Spleen (tissue), 11 donors: ENCODE measurements at regions not wholly inside any gene's neighbourhood (a gene's known extent, or its start where the extent isn't known, plus 50 kb on each side); places are given as distances from the start of the nearest gene placed in this dataset.
"Not testable (repeated sequence)": the region's sequence is repeated elsewhere in the genome, so short reads cannot be mapped to it uniquely, and the experiment has no call there.

Experiments
- DNase-seq: peaks from one replicate; pipeline ENCODE4 v3.0.0-alpha.2; 2020
- H3K27ac ChIP-seq, 8 donors: fragments of 200-600 bp; sonication (generic) in 7 of 8; 1 replicate in 4 of 8; 2 replicates in 4 of 8; pipeline versions ENCODE4 v1.5.0 to v1.8.0; 2016 to 2021; ENCODE audit warnings: inconsistent platforms in 4 of 8, mild to moderate bottlenecking in 4 of 8, moderate library complexity in 1 of 8
- H3K27me3 ChIP-seq, 7 donors: fragments of 200-600 bp; sonication (generic) in 6 of 7; replicated peaks in 1 of 7; 1 replicate in 4 of 7; 2 replicates in 3 of 7; pipeline versions ENCODE4 v1.5.0 to v1.8.0; 2016 to 2021; ENCODE audit warnings: inconsistent platforms in 3 of 7, mild to moderate bottlenecking in 1 of 7
- H3K36me3 ChIP-seq, 6 donors: fragments of 200-600 bp; sonication (generic) in 5 of 6; 1 replicate in 4 of 6; 2 replicates in 2 of 6; pipeline versions ENCODE4 v1.5.0 to v1.8.0; 2016 to 2021; ENCODE audit warnings: inconsistent platforms in 2 of 6
- H3K4me1 ChIP-seq, 6 donors: fragments of 200-600 bp; sonication (generic) in 5 of 6; 1 replicate in 3 of 6; 2 replicates in 3 of 6; pipeline versions ENCODE4 v1.5.0 to v1.8.0; 2016 to 2021; ENCODE audit warnings: inconsistent platforms in 3 of 6
- H3K4me3 ChIP-seq, 8 donors: fragments of 200-600 bp; sonication (generic) in 7 of 8; 1 replicate in 4 of 8; 2 replicates in 4 of 8; pipeline versions ENCODE4 v1.5.0 to v1.8.0; 2016 to 2021; ENCODE audit warnings: inconsistent platforms in 4 of 8, mild to moderate bottlenecking in 4 of 8, moderate library complexity in 2 of 8
- H3K9me3 ChIP-seq, 8 donors: fragments of 200-600 bp; sonication (generic) in 7 of 8; 1 replicate in 4 of 8; 2 replicates in 4 of 8; pipeline versions ENCODE4 v1.5.0 to v1.8.0; 2016 to 2021; ENCODE audit warnings: inconsistent platforms in 4 of 8
- CTCF ChIP-seq, 11 experiments: fragments of 200-600 bp in 7 of 11; fragments of 450-650 bp in 4 of 11; sonication (generic) in 4 of 11; IDR thresholded peaks in 8 of 11; conservative IDR thresholded peaks in 3 of 11; 1 replicate in 7 of 11; 2 replicates in 4 of 11; pipeline versions ENCODE4 v1.4.0 to v1.8.0; 2016 to 2021; ENCODE audit warnings: antibody characterized with exemption in 11 of 11, inconsistent platforms in 4 of 11, mild to moderate bottlenecking in 1 of 11
- POLR2A ChIP-seq, 3 donors: fragments of 450-650 bp; IDR thresholded peaks; one replicate each; pipeline ENCODE4 v1.5.1; 2017; ENCODE audit warnings: antibody characterized with exemption in 3 of 3, mild to moderate bottlenecking in 1 of 3
- POLR2AphosphoS5 ChIP-seq, 3 donors: sonication (generic); formaldehyde crosslinking; IDR thresholded peaks; one replicate each; pipeline ENCODE4 v1.5.1; 2017; ENCODE audit warnings: antibody characterized with exemption in 3 of 3
- WGBS, 5 donors: extraction: QIAGEN DNeasy Blood & Tissue Kit in 3 of 5; methylation state at CpG; one replicate each; pipeline versions ENCODE4 v1.1.5 to v1.1.7; 2013 to 2018; 5-methylcytosine and 5-hydroxymethylcytosine counted together
- intact Hi-C: fragments of 100-400 bp; cut with DNase I; formaldehyde crosslinking; loops from one replicate; pipeline ENCODE4 v1.15.0; 2023; ENCODE audit warnings: low total_unique reads
- donor health status: healthy with polysubstance abuse.
- donor health status: DM: no; HTN: no; CAD: no; lungs with moderate emphysema.
- donor health status: DM: no; HTN: no; CAD: no.
- donor health status: Bipolar disorder and iron deficiency.
- donor health status: healthy.
- donor health status: DM: no; HTN: no; CAD: no.
- donor health status: DM: yes; HTN: yes; CAD: no.

DNA sequence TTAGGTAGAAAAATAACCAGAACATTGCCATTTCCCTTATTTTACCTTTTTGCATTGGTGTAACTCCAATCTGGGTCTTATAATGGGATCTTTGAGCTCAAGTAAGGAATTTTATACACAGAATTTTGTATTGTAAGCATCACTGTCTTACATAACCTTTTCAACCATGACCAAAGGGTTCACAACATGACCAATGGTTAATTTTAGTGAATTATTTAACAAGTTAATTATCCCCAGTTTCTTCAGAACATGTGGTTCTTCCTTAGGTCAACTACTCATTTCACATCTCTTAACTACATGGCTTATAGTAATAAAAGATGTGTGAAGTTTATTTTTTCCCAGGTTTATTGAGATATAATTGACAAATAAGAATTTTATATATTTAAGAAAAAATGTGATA lies 74.2 kb upstream of the RHOBTB1 start:
- no peaks in the 10 kb centered on the region for H3K36me3 ChIP-seq
- H3K4me3 ChIP-seq: no peak overlapping the region
- no peaks in the 10 kb centered on the region for H3K4me1 ChIP-seq
- intact Hi-C loops: no loop called here
- TF ChIP-seq POLR2AphosphoS5 (IDR thresholded peaks at IDR 0.05) (no peak), POLR2A (IDR thresholded peaks at IDR 0.05) (no peak), CTCF (IDR thresholded peaks at IDR 0.05 in 8 of 11, conservative IDR thresholded peaks at IDR 0.05 in 3 of 11) (no peak)
- peaks cover 0 to 4% (median 0%) of the 10 kb centered on the region in 7 donors for H3K27me3 ChIP-seq
- DNase-seq: no peak
- H3K9me3 ChIP-seq: no peaks in the 10 kb centered on the region
- no peak overlapping the region for H3K27ac ChIP-seq

GRCh38 chr10:61016630-61017029 lies 72.6 kb upstream of the RHOBTB1 start:
- Histone ChIP-seq H3K4me3 (no peak overlapping the region), H3K27me3 (peaks cover 0 to 4% (median 0%) of the 10 kb centered on the region in 7 donors), H3K4me1 (no peaks in the 10 kb centered on the region), H3K9me3 (no peaks in the 10 kb centered on the region), H3K36me3 (no peaks in the 10 kb centered on the region), H3K27ac (no peak overlapping the region)
- no peak for DNase-seq
- 81 to 92% (median 87%) methylated on average over 1 of the region's 1 CpG for WGBS, 5 donors
- TF ChIP-seq POLR2AphosphoS5 (IDR thresholded peaks at IDR 0.05) (no peak), POLR2A (IDR thresholded peaks at IDR 0.05) (no peak), CTCF (IDR thresholded peaks at IDR 0.05 in 8 of 11, conservative IDR thresholded peaks at IDR 0.05 in 3 of 11) (no peak)
- intact Hi-C loops: no loop called here

- Histone ChIP-seq H3K4me3 (no peak overlapping the region), H3K4me1 (no peaks in the 10 kb centered on the region), H3K9me3 (no peaks in the 10 kb centered on the region), H3K27me3 (peaks cover 0 to 4% (median 0%) of the 10 kb centered on the region in 7 donors), H3K27ac (no peak overlapping the region), H3K36me3 (no peaks in the 10 kb centered on the region)
- DNase-seq: no peak
- intact Hi-C loops: no loop called here
- WGBS, 5 donors: 87 to 95% (median 88%) methylated on average over 2 of the region's 2 CpGs
- TF ChIP-seq CTCF (IDR thresholded peaks at IDR 0.05 in 8 of 11, conservative IDR thresholded peaks at IDR 0.05 in 3 of 11) (no peak), POLR2A (IDR thresholded peaks at IDR 0.05) (no peak), POLR2AphosphoS5 (IDR thresholded peaks at IDR 0.05) (no peak)
Measured at GRCh38 chr10:61016007-61016406, 72.0 kb upstream of the RHOBTB1 start.

GRCh38 chr10:61010863-61011262 lies 66.9 kb upstream of the RHOBTB1 start:
- no peak for DNase-seq
- 67 to 84% (median 73%) methylated on average over 1 of the region's 1 CpG for WGBS, 5 donors
- intact Hi-C loops: no loop called here
- Histone ChIP-seq H3K4me3 (no peak overlapping the region), H3K9me3 (no peaks in the 10 kb centered on the region), H3K27me3 (peaks cover 0 to 4% (median 0%) of the 10 kb centered on the region in 7 donors), H3K4me1 (no peaks in the 10 kb centered on the region), H3K36me3 (no peaks in the 10 kb centered on the region), H3K27ac (no peak overlapping the region)
- TF ChIP-seq POLR2A (IDR thresholded peaks at IDR 0.05): no peak

DNA sequence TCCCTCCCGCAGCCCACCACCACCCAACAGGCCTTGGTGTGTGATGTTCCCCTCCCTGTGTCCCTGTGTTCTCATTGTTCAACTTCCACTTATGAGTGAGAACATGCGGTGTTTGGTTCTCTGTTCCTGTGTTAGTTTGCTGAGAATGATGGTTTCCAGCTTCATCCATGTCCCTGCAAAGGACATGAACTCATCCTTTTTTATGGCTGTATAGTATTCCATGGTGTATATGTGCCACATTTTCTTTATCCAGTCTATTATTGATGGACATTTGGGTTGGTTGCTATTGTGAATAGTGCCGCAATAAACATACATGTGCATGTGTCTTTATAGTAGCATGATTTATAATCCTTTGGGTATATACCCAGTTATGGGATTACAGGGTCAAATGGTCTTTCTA lies 59.1 kb upstream of the RHOBTB1 start:
- Histone ChIP-seq H3K27me3 (peaks cover 0 to 37% (median 20%) of the 10 kb centered on the region in 7 donors), H3K4me1 (peaks cover 0 to 13% (median 5%) of the 10 kb centered on the region in 6 donors)
- 91 to 98% (median 95%) methylated on average over 3 of the region's 3 CpGs for WGBS, 5 donors
- H3K9me3 ChIP-seq, intact Hi-C loops, H3K4me3 ChIP-seq, DNase-seq, H3K27ac ChIP-seq, H3K36me3 ChIP-seq: not testable (repeated sequence)
